Mesothelial cell of epicardium (in vitro differentiated cells): ENCODE measurements at regions not wholly inside any gene's neighbourhood (a gene's known extent, or its start where the extent isn't known, plus 50 kb on each side); places are given as distances from the start of the nearest gene placed in this dataset.

ENCODE experiments used
- DNase-seq, 2 experiments: peaks; one replicate each; pipeline ENCODE4 v3.0.0; 2021; ENCODE audit warnings: low spot score in 2 of 2; ENCODE audit not compliant: unreplicated experiment in 2 of 2
- H3K27ac Mint-ChIP-seq: 2 replicates; pipeline ENCODE4 v1.8.0; 2021; ENCODE audit warnings: mixed read lengths
- H3K27me3 Mint-ChIP-seq: 2 replicates; pipeline ENCODE4 v1.8.0; 2021; ENCODE audit warnings: low read depth, mixed read lengths
- H3K36me3 Mint-ChIP-seq: 2 replicates; pipeline ENCODE4 v1.8.0; 2021; ENCODE audit warnings: mixed read lengths
- H3K4me1 Mint-ChIP-seq: 2 replicates; pipeline ENCODE4 v1.8.0; 2021; ENCODE audit warnings: mixed read lengths
- H3K4me3 Mint-ChIP-seq: 2 replicates; pipeline ENCODE4 v1.8.0; 2021; ENCODE audit warnings: mild to moderate bottlenecking, moderate library complexity, mixed read lengths
- H3K9me3 Mint-ChIP-seq: 2 replicates; pipeline ENCODE4 v1.8.0; 2021; ENCODE audit warnings: mixed read lengths
- TF ChIP-seq, protein P1 (sequence below): fragments of 200-600 bp; sonication (generic); IDR thresholded peaks from one replicate; pipeline ENCODE4 v1.5.0; 2021; ENCODE audit warnings: antibody characterized with exemption; ENCODE audit not compliant: unreplicated experiment

DNA sequence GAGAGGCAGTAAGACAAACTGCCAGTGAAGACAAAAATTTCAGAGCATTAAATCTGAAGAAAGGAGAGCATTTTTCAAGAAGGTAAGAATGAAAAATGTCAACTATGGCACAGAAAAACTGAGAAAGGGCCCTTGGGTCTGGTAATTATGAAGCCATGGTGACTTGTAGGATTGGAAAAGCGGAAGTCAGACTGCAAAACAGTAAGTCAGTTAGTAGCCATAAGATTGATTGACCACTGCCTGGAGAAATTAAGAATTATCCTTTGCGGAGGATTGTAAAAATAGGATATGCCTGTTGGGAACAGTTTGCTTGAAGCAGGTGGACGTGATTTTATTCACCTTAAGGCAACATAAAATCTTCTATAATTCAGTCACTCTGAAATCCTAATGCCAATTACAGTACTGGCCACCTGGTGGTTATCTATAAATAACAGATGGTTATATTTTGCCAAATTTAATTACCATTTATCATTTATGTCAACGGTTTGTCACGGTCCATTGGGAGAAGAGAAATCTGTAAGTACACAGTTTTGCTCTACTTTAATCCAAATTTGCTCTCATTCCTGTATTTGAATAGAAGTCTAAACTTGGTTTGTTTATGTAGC lies 127.1 kb upstream of the CNTN1 start:
- H3K9me3 Mint-ChIP-seq = no peaks in the 10 kb centered on the region
- H3K4me3 Mint-ChIP-seq = no peak overlapping the region
- peaks cover 3% of the 10 kb centered on the region for H3K27me3 Mint-ChIP-seq
- no peak for DNase-seq
- H3K27ac Mint-ChIP-seq = no peak overlapping the region
- no peaks in the 10 kb centered on the region for H3K4me1 Mint-ChIP-seq
- TF ChIP-seq, protein P1, sequence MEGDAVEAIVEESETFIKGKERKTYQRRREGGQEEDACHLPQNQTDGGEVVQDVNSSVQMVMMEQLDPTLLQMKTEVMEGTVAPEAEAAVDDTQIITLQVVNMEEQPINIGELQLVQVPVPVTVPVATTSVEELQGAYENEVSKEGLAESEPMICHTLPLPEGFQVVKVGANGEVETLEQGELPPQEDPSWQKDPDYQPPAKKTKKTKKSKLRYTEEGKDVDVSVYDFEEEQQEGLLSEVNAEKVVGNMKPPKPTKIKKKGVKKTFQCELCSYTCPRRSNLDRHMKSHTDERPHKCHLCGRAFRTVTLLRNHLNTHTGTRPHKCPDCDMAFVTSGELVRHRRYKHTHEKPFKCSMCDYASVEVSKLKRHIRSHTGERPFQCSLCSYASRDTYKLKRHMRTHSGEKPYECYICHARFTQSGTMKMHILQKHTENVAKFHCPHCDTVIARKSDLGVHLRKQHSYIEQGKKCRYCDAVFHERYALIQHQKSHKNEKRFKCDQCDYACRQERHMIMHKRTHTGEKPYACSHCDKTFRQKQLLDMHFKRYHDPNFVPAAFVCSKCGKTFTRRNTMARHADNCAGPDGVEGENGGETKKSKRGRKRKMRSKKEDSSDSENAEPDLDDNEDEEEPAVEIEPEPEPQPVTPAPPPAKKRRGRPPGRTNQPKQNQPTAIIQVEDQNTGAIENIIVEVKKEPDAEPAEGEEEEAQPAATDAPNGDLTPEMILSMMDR = no peak
- no peaks in the 10 kb centered on the region for H3K36me3 Mint-ChIP-seq

DNA sequence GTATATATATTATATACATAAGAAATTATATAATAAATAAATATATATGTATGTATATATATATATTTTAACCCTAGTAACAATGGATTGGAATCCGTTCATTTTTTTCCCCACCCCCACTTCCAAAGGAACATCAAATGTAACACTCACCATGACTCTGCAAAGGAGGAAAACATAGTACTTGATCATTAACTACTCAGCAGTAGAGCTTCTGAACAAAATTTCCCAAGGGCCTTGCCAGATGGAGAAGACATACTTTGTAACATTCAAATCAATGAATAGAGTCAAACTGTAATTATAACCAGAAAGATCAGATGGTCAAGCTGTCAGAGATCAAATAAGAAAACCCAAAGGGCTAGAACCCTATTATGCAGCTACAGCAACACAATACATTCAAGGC lies 126.0 kb upstream of the CNTN1 start:
- no peaks in the 10 kb centered on the region for H3K4me1 Mint-ChIP-seq
- H3K9me3 Mint-ChIP-seq = no peaks in the 10 kb centered on the region
- no peaks in the 10 kb centered on the region for H3K36me3 Mint-ChIP-seq
- H3K4me3 Mint-ChIP-seq = no peak overlapping the region
- H3K27me3 Mint-ChIP-seq = peaks cover 2% of the 10 kb centered on the region
- H3K27ac Mint-ChIP-seq = no peak overlapping the region
- TF ChIP-seq, protein P1 = no peak
- DNase-seq = no peak

DNA sequence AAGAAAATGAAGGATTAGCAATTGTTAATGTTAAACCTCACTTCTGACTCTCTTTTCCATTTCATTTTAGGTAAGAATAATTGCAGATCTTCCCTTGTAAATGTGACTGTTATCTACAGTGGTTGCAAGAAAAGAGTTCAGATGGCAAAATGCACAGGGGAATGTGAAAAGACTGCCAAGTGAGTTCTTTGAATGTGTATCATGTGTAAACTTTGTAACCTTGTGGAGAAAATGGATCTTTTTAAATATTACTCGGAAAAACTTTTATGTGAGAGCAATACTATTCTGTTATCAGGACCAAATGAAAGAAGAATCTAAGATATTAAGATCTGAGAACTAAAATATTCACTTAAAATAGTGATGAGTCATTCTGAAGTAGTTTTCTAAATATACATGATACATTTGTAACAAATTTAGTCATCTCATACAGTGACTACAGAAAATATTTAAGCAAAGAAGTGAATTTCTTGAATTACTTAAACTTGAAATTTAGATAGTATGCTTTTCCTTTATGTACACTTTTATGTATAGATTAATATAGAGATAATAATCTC lies 122.5 kb upstream of the CNTN1 start:
- TF ChIP-seq, protein P1 = no peak

DNA sequence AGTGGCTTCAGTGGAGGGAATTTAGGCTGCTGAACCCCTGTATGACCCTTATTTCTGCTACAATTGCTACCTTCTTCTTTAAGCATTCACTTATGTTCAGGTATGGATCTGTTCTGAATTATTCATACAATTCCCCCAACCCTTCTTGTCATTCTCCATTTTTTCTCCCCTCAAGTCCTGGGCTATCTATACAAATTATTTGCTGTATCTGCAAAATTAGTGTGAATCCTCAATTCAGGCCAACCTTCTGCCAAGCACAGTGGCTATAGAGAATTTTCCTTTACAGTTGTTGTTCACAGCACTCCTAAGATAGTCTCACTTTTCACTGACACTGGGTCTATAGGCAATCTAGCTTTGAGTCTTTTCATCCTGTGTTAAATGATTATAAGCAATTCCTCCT lies 119.2 kb upstream of the CNTN1 start:
- H3K36me3 Mint-ChIP-seq = no peaks in the 10 kb centered on the region
- H3K9me3 Mint-ChIP-seq = peaks cover 2% of the 10 kb centered on the region
- TF ChIP-seq, protein P1 = no peak
- H3K4me1 Mint-ChIP-seq = no peaks in the 10 kb centered on the region
- peaks cover 3% of the 10 kb centered on the region for H3K27me3 Mint-ChIP-seq
- no peak overlapping the region for H3K27ac Mint-ChIP-seq
- DNase-seq = no peak
- no peak overlapping the region for H3K4me3 Mint-ChIP-seq

More for the DNA sequence above, 122.5 kb upstream of the CNTN1 start:
- Mint-ChIP-seq H3K4me1 (no peaks in the 10 kb centered on the region), H3K27ac (no peak overlapping the region), H3K27me3 (peaks cover 5% of the 10 kb centered on the region), H3K36me3 (no peaks in the 10 kb centered on the region), H3K4me3 (no peak overlapping the region), H3K9me3 (no peaks in the 10 kb centered on the region)
- DNase-seq = no peak

DNA sequence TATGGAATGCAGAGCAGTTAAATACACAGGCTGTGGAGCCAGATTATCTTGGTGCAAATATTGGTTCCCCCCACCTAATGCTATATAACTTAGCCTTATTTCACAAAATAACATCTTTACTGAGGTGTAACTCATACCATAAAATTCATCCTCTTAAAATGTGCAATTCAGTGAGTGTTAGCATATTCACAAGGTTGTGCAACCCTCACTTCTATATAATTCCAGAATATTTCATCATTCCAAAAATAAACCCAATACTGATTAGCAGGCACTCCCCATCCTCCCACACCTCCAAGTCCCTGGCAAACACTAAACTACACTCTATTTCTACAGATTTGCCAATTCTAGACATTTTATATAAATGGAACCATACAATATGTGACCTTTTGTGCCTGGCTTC lies 116.3 kb upstream of the CNTN1 start:
- Mint-ChIP-seq H3K4me3 (no peak overlapping the region), H3K9me3 (peaks cover 23% of the 10 kb centered on the region), H3K27me3 (peaks cover 3% of the 10 kb centered on the region), H3K4me1 (no peaks in the 10 kb centered on the region), H3K36me3 (no peaks in the 10 kb centered on the region), H3K27ac (no peak overlapping the region)
- DNase-seq = no peak
- TF ChIP-seq, protein P1 = no peak
